ENCODE measurements at regions not wholly inside any gene's neighbourhood (a gene's known extent, or its start where the extent isn't known, plus 50 kb on each side); places are given as distances from the start of the nearest gene placed in this dataset.
A peak's percentile ranks its signal among the peaks of the same experiment; 100 is the strongest.

DNA sequence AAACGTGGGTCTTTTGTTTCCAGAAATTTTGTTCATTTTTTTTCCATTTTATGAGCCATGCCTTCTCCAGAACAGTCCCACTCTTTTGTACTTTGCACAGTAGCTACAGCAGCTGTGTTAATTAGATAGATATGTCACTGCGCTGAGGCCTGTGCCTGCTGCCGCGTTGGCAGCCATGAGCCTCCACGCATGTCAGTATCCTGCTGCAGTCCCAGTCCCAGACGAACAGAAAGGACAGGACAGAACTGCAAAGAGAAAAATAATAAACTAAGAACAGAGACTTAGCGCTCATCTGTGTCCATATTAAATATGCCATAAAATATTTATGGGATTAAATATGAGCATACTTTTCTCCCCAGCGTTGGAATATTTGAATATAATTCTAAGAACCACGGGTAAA is 442.4 kb upstream of the RARB start:
- no peak for TF ChIP-seq POLR2A (IDR thresholded peaks at IDR 0.05; ENCODE audit: low read depth)
- no peak for TF ChIP-seq CTCF (IDR thresholded peaks at IDR 0.05)
- TF ChIP-seq POLR2AphosphoS5 (IDR thresholded peaks at IDR 0.05): no peak
- TF ChIP-seq EP300 (IDR thresholded peaks at IDR 0.05): no peak
- H3K36me3 ChIP-seq: no peaks in the 10 kb centered on the region
- 90% methylated on average over 9 of the region's 9 CpGs for WGBS
- H3K27ac ChIP-seq (replicated peaks in 1 of 4): no peak overlapping the region
- H3K27me3 ChIP-seq: no peaks in the 10 kb centered on the region
- H3K4me1 ChIP-seq: peaks cover 0 to 16% (median 11%) of the 10 kb centered on the region in 4 donors
- DNase-seq (ENCODE audit: extremely low spot score): no peak
- no peak overlapping the region for H3K4me3 ChIP-seq
- intact Hi-C loops (cut with DNase I): no loop called here
- H3K9me3 ChIP-seq: no peaks in the 10 kb centered on the region

DNA sequence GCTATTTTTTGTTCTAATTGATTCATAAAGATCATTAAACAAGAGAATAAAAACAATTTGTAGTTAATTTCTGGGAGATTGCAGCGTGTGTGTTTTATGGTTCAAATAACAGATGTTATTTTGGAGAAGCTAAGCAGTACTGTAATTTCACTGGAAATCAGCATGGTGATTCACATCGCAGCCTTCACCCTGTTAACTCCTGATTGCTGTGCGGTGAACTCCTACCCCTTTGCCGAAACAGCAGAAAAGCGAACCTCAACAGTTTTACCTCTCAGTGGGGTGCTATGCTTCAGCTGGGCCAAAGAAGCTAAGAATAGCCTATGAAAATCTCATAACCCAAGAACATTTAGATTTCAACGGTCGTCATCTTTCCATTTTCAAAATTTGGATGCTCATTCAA is 441.5 kb upstream of the RARB start:
- Histone ChIP-seq H3K36me3 (no peaks in the 10 kb centered on the region), H3K27ac (replicated peaks in 1 of 4) (no peak overlapping the region), H3K4me1 (peaks cover 0 to 12% (median 11%) of the 10 kb centered on the region in 4 donors), H3K9me3 (no peaks in the 10 kb centered on the region), H3K27me3 (no peaks in the 10 kb centered on the region), H3K4me3 (no peak overlapping the region)
- no peak for TF ChIP-seq EP300 (IDR thresholded peaks at IDR 0.05)
- TF ChIP-seq CTCF (IDR thresholded peaks at IDR 0.05): no peak
- TF ChIP-seq POLR2AphosphoS5 (IDR thresholded peaks at IDR 0.05): no peak
- TF ChIP-seq POLR2A (IDR thresholded peaks at IDR 0.05; ENCODE audit: low read depth): no peak
- 91% methylated on average over 7 of the region's 7 CpGs for WGBS
- no peak for DNase-seq (ENCODE audit: extremely low spot score)
- intact Hi-C loops (cut with DNase I): no loop called here

DNA sequence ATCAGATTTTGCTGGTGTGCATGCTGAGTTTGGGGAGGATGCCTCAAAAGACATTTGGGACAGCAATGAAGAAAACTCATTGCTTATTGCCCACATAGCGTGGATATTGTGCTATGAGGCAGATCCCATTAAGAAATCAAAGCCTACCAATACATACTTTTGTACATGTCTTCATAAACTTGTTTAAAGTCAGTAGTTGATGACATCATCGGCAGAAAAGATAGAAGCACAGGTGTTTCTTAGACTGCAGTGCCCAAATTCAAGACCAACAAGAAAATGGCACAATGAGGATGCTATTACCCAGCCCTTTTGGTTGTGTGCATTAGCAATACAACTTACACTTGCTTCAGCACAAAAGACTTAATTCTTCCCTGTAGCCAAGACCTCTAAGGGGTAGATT is 428.7 kb upstream of the RARB start:
- intact Hi-C loops (cut with DNase I): no loop called here
- 94% methylated on average over 2 of the region's 2 CpGs for WGBS
- TF ChIP-seq POLR2AphosphoS5 (IDR thresholded peaks at IDR 0.05): no peak
- TF ChIP-seq EP300 (IDR thresholded peaks at IDR 0.05): no peak
- no peak for TF ChIP-seq POLR2A (IDR thresholded peaks at IDR 0.05; ENCODE audit: low read depth)
- TF ChIP-seq CTCF (IDR thresholded peaks at IDR 0.05): no peak
- no peak for DNase-seq (ENCODE audit: extremely low spot score)
- H3K9me3 ChIP-seq: no peaks in the 10 kb centered on the region
- no peaks in the 10 kb centered on the region for H3K27me3 ChIP-seq
- H3K4me3 ChIP-seq: no peak overlapping the region
- H3K4me1 ChIP-seq: peaks cover 0 to 44% (median 32%) of the 10 kb centered on the region in 4 donors
- no peaks in the 10 kb centered on the region for H3K36me3 ChIP-seq
- no peak overlapping the region for H3K27ac ChIP-seq (replicated peaks in 1 of 4)

GRCh38 chr3:25000971-25001591 is 427.0 kb upstream of the RARB start:
- H3K36me3 ChIP-seq: no peaks in the 10 kb centered on the region
- 33% methylated on average over 1 of the region's 1 CpG for WGBS
- intact Hi-C loops (cut with DNase I): no loop called here
- H3K4me3 ChIP-seq: no peak overlapping the region
- H3K4me1 ChIP-seq: peaks cover 0 to 46% (median 32%) of the 10 kb centered on the region in 4 donors
- DNase-seq (ENCODE audit: extremely low spot score): no peak
- H3K9me3 ChIP-seq: no peaks in the 10 kb centered on the region
- no peaks in the 10 kb centered on the region for H3K27me3 ChIP-seq
- TF ChIP-seq EP300 (IDR thresholded peaks at IDR 0.05) (no peak), CTCF (IDR thresholded peaks at IDR 0.05) (no peak), POLR2AphosphoS5 (IDR thresholded peaks at IDR 0.05) (no peak), POLR2A (IDR thresholded peaks at IDR 0.05; ENCODE audit: low read depth) (no peak)
- peak overlapping the region in 3 of 4 donors; percentile 51 to 56 (median 51) for H3K27ac ChIP-seq (replicated peaks in 1 of 4)

DNA sequence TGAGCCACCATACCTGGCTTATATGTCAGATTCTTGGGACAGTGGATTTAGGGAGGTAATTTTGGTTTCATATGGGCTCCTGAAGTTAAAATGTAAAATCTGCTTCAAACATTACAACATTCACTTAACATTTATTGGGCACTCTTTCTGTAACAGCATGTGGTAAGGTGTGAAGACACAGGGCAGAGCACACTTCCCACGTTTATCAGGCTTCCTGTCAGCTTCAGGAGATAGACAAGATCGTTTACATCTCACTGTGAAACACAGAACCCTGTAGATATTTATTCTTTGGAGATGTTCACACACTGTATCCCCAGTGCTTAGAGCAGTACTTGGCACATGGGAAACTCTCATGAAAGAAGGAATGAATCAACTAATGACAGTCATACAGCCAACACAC is 426.0 kb upstream of the RARB start:
- H3K27me3 ChIP-seq: no peaks in the 10 kb centered on the region
- H3K27ac ChIP-seq (replicated peaks in 1 of 4): peak overlapping the region in 3 of 4 donors; percentile 51 to 56 (median 51)
- WGBS: 37% methylated on average over 2 of the region's 2 CpGs
- H3K4me1 ChIP-seq: peaks cover 0 to 46% (median 32%) of the 10 kb centered on the region in 4 donors
- TF ChIP-seq POLR2A (IDR thresholded peaks at IDR 0.05; ENCODE audit: low read depth): no peak
- no peak for TF ChIP-seq POLR2AphosphoS5 (IDR thresholded peaks at IDR 0.05)
- no peak for TF ChIP-seq CTCF (IDR thresholded peaks at IDR 0.05)
- no peak for TF ChIP-seq EP300 (IDR thresholded peaks at IDR 0.05)
- no peak for DNase-seq (ENCODE audit: extremely low spot score)
- H3K9me3 ChIP-seq: no peaks in the 10 kb centered on the region
- no peak overlapping the region for H3K4me3 ChIP-seq
- intact Hi-C loops (cut with DNase I): no loop called here
- H3K36me3 ChIP-seq: no peaks in the 10 kb centered on the region

Data from esophagus muscularis mucosa (tissue), 4 donors.